ENCODE measurements at regions not wholly inside any gene's neighbourhood (a gene's known extent, or its start where the extent isn't known, plus 50 kb on each side); places are given as distances from the start of the nearest gene placed in this dataset.
"Not testable (repeated sequence)": the region's sequence is repeated elsewhere in the genome, so short reads cannot be mapped to it uniquely, and the experiment has no call there.

DNA sequence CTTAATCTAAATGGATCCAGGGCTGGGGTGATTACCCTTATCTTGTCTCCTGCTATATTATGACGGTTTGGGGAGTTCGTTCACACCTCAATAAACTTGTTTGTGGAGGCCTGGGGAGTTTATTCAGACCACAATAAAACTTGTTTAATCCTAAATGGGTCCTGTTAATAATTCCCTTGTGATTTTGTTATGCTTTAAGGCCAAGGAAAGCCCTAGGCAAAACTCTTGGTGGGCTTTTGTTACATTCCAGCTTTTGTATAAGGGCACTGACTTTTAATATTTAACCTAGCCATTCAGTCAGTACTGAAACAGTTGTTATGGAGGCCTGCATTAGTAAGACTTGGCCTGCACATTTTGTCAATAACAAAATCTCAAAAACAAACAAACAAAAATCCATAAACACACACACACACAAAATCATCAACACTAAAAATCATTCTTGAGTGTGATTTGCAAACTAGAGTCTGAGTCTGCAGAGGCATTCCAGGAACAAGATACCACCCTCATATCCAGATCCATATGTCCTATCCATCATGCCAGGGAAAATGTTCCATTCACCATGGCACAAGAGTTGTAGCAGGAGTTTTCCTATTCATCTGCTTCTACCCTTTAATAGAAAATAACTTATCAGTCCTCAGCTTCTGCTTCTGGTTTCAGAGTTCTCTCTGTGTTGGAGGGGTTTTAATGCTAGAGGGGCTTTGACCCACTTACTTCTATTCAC, 421.7 kb downstream of the AGTPBP1 start:
- Histone ChIP-seq H3F3A (ENCODE audit: insufficient read depth) (no peaks in the 10 kb centered on the region), H2AFZ (ENCODE audit: low read depth, low read length, severe bottlenecking) (no peak overlapping the region), H3K9ac (ENCODE audit: low read length) (no peak overlapping the region), H3K36me3 (ENCODE audit: low read length) (no peaks in the 10 kb centered on the region), H3K27me3 (ENCODE audit: low read length) (no peaks in the 10 kb centered on the region), H3K9me2 (replicated peaks; ENCODE audit: insufficient read depth, low read length) (no peaks in the 10 kb centered on the region), H4K20me1 (ENCODE audit: low read depth, low read length) (no peaks in the 10 kb centered on the region), H3K4me3 (ENCODE audit: insufficient read depth, low read length, poor library complexity, severe bottlenecking) (no peak overlapping the region), H3K9me3 (ENCODE audit: insufficient read depth, low read length) (no peaks in the 10 kb centered on the region), H3K4me2 (ENCODE audit: low read depth, low read length, poor library complexity, severe bottlenecking) (no peak overlapping the region), H3K27ac (ENCODE audit: low read depth, low read length) (no peak overlapping the region), H3K79me2 (ENCODE audit: insufficient read depth, low read length) (no peaks in the 10 kb centered on the region)
- TF ChIP-seq EZH2phosphoT487 (conservative IDR thresholded peaks at IDR 0.05; ENCODE audit: low read length), result no peak
- TF ChIP-seq, protein P1, sequence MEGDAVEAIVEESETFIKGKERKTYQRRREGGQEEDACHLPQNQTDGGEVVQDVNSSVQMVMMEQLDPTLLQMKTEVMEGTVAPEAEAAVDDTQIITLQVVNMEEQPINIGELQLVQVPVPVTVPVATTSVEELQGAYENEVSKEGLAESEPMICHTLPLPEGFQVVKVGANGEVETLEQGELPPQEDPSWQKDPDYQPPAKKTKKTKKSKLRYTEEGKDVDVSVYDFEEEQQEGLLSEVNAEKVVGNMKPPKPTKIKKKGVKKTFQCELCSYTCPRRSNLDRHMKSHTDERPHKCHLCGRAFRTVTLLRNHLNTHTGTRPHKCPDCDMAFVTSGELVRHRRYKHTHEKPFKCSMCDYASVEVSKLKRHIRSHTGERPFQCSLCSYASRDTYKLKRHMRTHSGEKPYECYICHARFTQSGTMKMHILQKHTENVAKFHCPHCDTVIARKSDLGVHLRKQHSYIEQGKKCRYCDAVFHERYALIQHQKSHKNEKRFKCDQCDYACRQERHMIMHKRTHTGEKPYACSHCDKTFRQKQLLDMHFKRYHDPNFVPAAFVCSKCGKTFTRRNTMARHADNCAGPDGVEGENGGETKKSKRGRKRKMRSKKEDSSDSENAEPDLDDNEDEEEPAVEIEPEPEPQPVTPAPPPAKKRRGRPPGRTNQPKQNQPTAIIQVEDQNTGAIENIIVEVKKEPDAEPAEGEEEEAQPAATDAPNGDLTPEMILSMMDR (IDR thresholded peaks at IDR 0.05; ENCODE audit: insufficient read depth, low read length, poor library complexity, severe bottlenecking), result no peak

DNA sequence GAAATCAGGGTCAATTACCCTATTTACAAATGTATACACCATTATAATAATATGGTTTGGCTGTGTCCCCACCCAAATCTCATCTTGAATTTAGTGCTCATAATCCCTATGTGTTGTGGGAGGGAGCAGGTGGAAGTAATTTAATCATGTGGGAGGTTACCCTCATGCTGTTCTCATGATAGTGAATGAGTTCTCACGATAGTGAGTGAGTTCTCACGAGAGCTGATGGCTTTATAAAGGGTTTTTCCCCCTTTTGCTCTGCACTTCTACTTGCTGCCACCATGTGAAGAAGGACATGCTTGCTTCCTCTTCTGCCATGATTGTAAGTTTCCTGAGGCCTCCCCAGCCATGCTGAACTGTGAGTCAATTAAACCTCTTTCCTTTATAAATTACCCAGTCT, 426.2 kb downstream of the AGTPBP1 start:
- not testable (repeated sequence) for H3K9me2 ChIP-seq (replicated peaks; ENCODE audit: insufficient read depth, low read length); H3K36me3 ChIP-seq (ENCODE audit: low read length); H3F3A ChIP-seq (ENCODE audit: insufficient read depth); H3K79me2 ChIP-seq (ENCODE audit: insufficient read depth, low read length); H3K27ac ChIP-seq (ENCODE audit: low read depth, low read length); H3K4me2 ChIP-seq (ENCODE audit: low read depth, low read length, poor library complexity, severe bottlenecking); H3K9me3 ChIP-seq (ENCODE audit: insufficient read depth, low read length); H3K9ac ChIP-seq (ENCODE audit: low read length); H3K27me3 ChIP-seq (ENCODE audit: low read length); H4K20me1 ChIP-seq (ENCODE audit: low read depth, low read length); H2AFZ ChIP-seq (ENCODE audit: low read depth, low read length, severe bottlenecking); H3K4me3 ChIP-seq (ENCODE audit: insufficient read depth, low read length, poor library complexity, severe bottlenecking)

DNA sequence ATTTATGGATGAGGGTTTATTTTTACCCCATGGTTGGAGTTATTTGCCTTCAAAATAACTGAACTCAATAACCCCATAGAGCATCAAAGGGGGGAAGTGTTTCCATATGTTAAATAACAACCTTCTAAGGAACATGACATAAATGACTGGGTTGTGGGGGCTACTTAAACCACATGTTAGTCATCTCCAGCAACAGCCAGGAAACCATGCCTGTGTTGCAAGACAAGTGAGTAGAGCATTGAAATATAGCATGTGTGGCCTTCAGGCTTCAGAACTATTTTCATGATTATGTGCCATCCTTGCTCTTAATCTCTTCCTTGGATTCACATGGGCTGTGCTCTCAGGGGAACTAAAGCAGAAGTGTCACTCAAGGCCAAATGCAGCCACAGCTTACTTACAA, 431.2 kb downstream of the AGTPBP1 start:
- Histone ChIP-seq H3K4me2 (ENCODE audit: low read depth, low read length, poor library complexity, severe bottlenecking) (no peak overlapping the region), H3K79me2 (ENCODE audit: insufficient read depth, low read length) (no peaks in the 10 kb centered on the region), H3K27me3 (ENCODE audit: low read length) (0 out of 2 replicates have a peak, but pooled peaks cover 2% of the 10 kb centered on the region), H3K36me3 (ENCODE audit: low read length) (no peaks in the 10 kb centered on the region), H4K20me1 (ENCODE audit: low read depth, low read length) (no peaks in the 10 kb centered on the region), H3K27ac (ENCODE audit: low read depth, low read length) (no peak overlapping the region), H3K4me3 (ENCODE audit: insufficient read depth, low read length, poor library complexity, severe bottlenecking) (no peak overlapping the region), H3K9me3 (ENCODE audit: insufficient read depth, low read length) (peaks cover 10% of the 10 kb centered on the region; the same call in 1 of the 2 replicates), H3F3A (ENCODE audit: insufficient read depth) (no peaks in the 10 kb centered on the region), H2AFZ (ENCODE audit: low read depth, low read length, severe bottlenecking) (no peak overlapping the region), H3K9me2 (replicated peaks; ENCODE audit: insufficient read depth, low read length) (no peaks in the 10 kb centered on the region), H3K9ac (ENCODE audit: low read length) (no peak overlapping the region)
- TF ChIP-seq, protein P1 (IDR thresholded peaks at IDR 0.05; ENCODE audit: insufficient read depth, low read length, poor library complexity, severe bottlenecking), result no peak

DNA sequence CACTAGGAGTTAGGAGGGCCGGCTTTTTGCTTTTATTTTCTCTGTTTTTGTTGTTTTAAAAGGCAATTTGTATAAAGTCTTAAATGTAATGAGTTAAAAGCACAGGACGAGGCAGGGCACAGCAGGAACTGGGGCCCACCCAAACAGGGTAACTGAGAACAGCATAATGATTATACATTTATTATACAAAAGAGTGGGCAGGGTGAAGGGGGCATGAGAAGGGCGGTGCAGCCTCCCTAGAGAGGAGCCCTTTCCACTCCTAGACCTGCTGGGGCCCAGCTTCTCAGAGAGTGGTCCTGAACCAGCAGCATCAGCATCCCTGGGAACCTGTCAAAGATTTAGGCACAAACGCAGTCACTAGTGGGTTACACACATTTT, 438.0 kb downstream of the AGTPBP1 start:
- Histone ChIP-seq H3K27ac (ENCODE audit: low read depth, low read length) (no peak overlapping the region), H4K20me1 (ENCODE audit: low read depth, low read length) (no peaks in the 10 kb centered on the region), H3K4me2 (ENCODE audit: low read depth, low read length, poor library complexity, severe bottlenecking) (no peak overlapping the region), H3F3A (ENCODE audit: insufficient read depth) (no peaks in the 10 kb centered on the region), H3K4me3 (ENCODE audit: insufficient read depth, low read length, poor library complexity, severe bottlenecking) (no peak overlapping the region), H3K9me2 (replicated peaks; ENCODE audit: insufficient read depth, low read length) (no peaks in the 10 kb centered on the region), H3K36me3 (ENCODE audit: low read length) (no peaks in the 10 kb centered on the region), H3K27me3 (ENCODE audit: low read length) (0 out of 2 replicates have a peak, but pooled peaks cover 2% of the 10 kb centered on the region), H3K9ac (ENCODE audit: low read length) (no peak overlapping the region), H3K9me3 (ENCODE audit: insufficient read depth, low read length) (no peaks in the 10 kb centered on the region), H2AFZ (ENCODE audit: low read depth, low read length, severe bottlenecking) (no peak overlapping the region), H3K79me2 (ENCODE audit: insufficient read depth, low read length) (no peaks in the 10 kb centered on the region)
- TF ChIP-seq, protein P1 (IDR thresholded peaks at IDR 0.05; ENCODE audit: insufficient read depth, low read length, poor library complexity, severe bottlenecking), result no peak
- no peak for TF ChIP-seq EZH2phosphoT487 (conservative IDR thresholded peaks at IDR 0.05; ENCODE audit: low read length)
